NCI-H446 (cell line): ENCODE measurements at regions not wholly inside any gene's neighbourhood (a gene's known extent, or its start where the extent isn't known, plus 50 kb on each side); places are given as distances from the start of the nearest gene placed in this dataset.
"Not testable (repeated sequence)": the region's sequence is repeated elsewhere in the genome, so short reads cannot be mapped to it uniquely, and the experiment has no call there.

Experiments used
- DNase-seq, 2 experiments: peaks; one replicate each; lab custom pipeline; 2025; lab: John Stamatoyannopoulos, UW

DNA sequence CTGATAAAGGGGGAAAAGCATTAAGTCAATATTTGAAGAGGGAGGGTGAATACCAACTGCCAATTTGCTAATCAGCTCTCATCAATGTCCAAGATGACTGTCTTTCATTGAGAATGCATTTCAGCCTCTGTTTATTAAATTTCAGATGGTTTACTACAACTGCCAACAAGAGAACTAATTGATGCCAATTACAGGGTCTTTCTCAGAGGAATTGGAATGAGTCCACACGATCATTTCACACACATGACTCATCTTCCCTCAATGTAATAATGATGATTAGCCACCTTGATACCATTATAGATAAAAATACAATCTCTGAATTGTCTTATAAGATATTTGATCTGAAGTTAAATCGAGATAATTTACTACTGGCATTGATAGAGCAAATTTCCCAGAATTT lies 1274.4 kb downstream of the ROBO2 start:
- DNase-seq: peak; percentile 15 to 55

DNA sequence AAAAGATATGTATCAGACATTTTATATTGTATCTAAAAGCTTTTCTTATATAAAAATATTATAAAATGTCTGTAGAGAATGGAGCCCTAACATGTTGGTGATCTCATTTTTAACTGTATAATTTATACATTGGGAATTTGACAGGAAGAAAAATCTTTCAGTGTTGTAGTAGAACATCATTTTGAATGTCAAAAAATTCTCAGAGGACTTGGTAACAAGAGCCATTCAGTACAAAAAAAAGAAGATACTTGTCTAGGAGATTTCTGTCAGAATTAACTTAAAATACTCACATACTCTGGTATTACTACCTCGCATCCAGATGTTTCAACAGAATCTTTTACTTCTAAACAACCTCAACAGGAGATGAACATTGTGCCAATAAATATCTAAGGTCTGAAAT lies 1277.9 kb downstream of the ROBO2 start:
- no peak for DNase-seq

DNA sequence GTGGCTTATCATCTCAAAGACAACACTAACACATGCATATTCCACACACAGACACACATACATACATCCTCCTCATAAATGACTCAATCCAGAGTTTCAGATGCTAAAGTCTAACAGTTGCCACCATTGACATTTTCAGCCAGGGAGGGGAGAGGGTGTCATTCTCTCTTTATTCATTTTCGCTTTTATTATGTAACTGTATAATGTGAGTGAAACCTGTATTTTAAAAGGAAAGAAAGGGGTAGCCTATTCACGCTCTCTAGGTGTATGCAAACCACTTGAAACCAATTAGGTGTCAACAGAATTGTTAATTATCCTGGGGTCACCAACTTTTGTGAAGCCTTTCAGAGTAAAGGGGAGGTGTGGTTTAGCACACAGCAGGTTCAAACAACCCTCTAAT lies 1282.9 kb downstream of the ROBO2 start:
- DNase-seq: no peak

DNA sequence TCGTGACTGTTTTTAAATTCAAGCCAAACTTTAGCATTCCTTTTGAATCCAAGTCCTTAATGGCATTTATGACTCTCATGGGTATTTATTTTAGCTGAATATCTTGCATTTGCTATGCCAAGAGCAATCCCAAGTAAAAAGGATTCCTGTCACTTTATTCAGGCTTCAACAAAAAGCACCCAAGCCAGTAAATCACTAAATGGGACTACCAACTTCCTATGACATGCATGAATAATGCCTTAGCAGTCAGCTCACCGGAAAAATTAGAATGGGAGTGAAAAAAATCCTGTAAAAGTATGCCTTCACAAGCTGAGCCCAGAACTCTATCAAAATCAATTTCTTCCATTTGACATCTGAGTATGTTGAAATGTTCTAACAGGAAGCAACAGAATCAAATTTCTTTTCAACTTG lies 1297.9 kb downstream of the ROBO2 start:
- DNase-seq: peak in 1 of 2 experiments; percentile 6

DNA sequence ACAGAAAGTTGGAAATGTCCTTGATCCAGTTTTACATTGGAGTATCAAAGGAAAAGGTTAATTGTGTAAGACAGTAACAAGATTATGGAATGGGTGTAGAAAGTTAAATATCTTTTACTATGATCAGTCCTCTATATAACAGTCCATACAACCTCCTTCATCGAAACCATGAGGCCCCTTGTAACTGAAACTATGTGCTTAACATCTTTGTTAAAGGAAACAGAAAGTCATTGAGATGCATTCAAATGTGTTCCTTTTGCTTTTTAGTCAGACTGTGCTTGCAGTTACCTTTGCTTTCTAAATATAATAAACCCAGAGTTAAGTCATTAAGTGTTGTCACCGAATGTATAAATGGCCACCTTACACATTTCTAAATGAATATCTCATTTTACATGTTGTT lies 1298.5 kb downstream of the ROBO2 start:
- DNase-seq: no peak

DNA sequence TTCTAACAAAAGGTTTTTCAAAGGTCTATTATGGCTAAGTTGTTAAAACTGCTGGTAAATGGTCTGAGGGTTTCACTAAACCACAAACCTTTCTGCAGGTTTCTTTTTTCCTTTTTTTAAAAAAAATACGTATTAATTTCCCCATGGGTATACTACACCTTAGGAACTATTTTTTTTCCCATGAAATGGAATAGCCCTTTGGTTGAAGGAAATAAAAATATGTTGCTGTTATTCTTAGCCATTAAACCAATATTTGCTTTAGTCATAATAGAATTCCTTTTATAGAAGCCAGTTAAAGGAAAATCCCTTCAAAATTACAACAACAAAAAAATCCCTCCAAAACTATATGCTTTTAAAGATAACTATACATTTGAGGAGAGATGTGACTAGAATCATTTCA lies 1303.3 kb downstream of the ROBO2 start:
- no peak for DNase-seq

DNA sequence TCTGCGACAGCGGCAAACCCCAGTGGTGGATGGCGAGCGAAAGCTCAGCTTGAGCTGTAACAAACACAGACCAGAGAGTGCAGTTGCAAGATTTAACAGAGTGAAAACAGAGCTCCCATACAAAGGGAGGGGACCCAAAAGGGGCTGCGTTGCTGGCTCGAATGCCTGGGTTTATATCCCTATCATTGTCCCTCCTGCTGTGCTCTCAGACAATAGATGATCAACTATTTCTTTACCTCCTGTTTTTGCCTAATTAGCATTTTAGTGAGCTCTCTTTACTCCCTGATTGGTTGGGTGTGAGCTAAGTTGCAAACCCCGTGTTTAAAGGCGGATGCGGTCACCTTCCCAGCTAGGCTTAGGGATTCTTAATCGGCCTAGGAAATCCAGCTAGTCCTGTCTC lies 1304.4 kb downstream of the ROBO2 start:
- DNase-seq: not testable (repeated sequence)

DNA sequence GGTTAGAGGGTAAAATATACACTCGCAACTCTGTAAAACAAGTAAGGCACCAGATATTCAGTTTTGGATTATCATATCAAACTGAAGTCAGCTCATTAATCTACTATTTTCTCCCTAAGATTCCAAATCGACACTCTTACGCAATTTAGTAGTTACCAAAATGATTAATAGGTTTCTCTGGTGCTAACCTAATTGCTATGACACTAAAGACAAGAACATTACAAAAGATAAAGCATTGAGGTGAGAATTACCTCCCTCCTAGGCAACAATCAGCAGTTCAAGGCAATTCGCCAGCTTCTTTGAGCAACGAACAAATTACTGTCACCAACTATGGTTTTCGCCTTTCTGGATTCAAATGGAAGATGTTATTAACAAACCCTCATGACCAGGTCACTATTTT lies 1305.0 kb downstream of the ROBO2 start:
- DNase-seq: no peak

DNA sequence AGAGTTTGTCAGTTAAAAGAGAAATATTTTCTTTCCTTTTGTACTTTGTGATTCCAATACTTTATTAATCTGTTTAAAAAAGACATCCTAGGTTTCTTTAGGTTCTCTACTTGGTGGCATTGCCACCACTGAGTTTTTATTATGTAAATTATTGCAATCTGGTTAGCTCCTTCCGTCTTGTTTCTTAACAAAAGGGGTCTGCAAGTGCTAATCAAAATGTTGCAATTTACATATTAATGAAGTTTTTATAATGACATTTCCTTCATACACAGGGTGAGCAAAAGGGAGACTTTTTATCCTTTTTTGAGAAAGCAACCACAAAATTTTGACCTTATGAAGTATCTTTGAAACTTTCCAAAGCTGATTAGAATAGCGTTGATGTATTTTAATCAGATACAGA lies 1307.3 kb downstream of the ROBO2 start:
- no peak for DNase-seq

DNA sequence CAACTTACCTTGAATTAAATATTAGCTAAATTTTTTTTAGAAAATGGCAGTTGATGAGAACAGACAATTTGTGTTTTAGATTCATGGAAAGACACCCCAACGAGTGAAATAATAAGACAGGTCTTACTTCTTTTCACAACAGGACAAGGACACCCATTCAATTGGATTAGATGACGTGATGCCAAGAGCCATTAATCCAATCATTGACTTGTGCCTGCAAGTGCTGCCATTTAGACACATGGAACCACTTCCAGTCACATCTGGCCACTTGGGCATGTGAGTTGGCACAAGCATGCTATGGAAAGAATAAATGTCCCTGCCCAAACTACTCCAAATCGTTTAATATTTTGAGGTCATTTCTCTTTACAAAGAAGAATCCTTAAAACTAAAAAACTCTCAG lies 1308.8 kb downstream of the ROBO2 start:
- peak in 1 of 2 experiments; percentile 50 for DNase-seq

DNA sequence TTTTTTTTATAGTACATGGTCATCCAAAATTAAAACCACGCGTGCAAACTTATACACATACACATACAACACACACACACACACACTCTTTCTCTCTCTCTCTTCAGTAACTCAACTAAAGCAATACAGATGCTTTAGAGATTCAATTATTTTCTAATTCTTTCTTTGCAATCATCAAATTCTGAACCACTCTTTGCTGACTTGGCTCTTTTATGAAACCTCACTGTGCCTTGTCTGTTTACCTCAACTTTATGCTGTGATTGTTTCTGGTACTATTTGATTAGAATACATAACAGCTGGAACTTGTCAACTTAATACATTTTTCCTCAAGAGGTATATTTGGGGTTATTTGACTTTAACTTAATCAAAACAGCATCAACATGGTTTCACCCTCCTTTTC lies 1309.7 kb downstream of the ROBO2 start:
- no peak for DNase-seq

DNA sequence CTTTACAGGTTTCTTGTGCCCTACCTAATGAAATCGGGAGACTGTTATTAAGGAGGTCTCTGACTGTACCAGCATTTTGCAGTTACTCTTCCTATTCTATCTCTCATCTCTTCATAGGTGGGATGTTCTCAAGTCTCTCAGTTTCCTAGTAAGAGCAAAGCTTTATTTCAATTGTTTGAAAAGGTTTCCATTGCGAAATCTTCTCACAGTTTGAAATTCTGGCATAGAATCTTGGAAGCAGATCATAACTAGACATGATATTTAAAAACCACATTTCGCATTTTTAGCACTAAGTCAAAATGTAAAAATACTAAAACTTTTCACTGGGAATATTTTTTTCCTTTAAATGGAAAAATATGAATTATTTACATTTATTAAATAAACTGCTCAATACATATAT lies 1311.4 kb downstream of the ROBO2 start:
- no peak for DNase-seq

DNA sequence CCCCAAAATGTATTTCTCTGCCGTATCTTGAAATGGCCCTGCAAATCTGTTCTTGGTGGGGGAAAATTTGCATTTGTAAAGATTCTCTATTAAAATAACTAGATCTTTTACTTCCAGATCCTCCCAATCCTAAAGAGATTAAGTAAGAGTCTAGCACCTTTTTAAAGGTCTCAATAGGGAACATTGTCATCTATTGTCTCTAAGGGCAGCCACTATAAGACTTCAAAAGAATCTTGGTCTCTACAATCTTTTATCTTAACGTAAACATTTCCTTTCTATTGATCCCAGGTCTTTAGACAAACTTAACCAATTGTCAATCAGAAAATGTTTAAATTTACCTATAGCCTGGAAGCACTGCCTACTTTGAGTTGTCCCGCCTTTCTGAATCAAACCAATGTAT lies 1313.3 kb downstream of the ROBO2 start:
- no peak for DNase-seq

DNA sequence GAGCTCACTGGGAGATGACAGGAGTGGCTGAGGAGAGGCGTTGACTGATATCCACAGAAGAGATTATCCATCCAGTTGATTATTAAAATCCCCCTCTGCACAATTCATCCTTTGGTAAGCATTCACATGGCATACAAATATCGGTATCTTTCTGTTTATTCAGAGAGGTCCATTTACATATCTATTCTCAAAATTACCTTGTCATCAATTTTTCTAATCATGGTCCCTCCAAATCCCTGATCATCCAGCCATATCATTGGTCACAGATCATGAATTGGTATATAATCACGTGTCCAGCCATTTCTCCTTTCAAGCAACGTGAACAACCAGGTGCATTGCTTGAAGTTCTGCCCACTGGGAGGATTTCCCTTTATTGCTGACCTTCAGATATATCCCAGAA lies 1321.0 kb downstream of the ROBO2 start:
- DNase-seq: no peak

DNA sequence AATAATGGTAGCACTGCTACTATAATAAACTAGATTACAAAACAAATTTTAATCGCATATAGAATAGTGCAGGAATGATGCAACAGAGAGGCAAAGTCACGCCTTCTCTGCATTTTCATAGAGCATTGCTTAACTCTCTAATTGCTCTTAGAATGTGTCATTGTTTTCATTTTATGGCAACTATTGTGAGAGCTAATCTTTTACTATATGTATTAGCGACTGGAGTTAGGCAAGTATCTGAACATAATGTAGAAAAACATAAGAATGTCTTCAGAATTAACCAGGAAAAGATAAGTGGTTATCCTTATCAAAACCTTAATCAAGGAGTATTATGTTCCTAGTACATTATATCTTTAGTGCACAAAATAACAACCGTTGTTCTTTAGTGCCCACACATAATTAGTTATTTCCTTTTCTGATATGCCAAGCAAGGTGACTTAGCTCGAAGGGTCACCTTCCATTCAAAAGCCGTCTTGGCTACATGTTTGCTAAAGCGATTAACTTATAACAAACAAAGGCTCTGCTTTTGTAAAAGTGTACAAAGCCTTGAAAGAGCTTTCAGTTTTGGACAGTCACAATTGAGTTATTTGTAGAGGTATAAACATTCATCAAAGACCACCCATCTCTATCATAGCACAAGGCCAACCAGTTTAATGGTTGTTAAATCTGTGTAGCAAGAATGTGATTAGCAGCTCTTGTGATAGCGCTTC lies 1328.9 kb downstream of the ROBO2 start:
- DNase-seq: no peak

DNA sequence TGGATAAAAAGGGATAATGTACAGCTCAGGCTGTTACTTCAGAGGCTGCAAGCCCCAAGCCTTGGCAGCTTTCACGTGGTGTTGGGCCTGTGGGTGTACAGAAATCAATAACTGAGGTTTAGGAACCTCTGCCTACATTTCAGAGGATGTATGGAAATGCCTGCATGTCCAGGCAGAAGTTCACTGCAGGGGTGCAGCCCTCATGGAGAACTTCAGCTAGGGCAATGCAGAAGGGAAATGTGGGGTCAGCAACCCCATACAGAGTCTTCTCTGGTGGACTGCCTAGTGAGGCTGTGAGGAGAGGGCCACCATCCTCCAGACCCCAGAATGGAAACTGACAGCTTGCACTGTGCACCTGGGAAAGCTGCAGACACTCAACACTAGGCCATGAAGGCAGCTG lies 1350.3 kb downstream of the ROBO2 start:
- no peak for DNase-seq

DNA sequence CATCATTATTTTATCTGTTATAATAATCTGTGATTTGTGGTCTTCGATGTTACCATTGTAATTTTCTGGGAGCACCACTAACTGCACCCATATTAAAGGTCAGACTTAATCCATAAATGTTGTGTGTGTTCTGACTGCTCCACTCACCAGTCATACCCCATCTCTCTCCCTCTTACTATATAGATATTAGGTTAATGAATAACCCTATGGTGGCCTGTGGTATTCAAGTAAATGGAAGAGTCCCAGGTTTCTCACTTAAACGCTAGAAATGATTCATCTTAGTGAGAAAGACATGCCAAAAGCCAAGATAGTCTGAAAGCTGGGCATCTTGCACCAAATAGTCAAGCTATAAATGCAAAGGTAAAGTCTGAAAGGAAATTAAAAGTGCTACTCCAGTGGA lies 1358.5 kb downstream of the ROBO2 start:
- no peak for DNase-seq

DNA sequence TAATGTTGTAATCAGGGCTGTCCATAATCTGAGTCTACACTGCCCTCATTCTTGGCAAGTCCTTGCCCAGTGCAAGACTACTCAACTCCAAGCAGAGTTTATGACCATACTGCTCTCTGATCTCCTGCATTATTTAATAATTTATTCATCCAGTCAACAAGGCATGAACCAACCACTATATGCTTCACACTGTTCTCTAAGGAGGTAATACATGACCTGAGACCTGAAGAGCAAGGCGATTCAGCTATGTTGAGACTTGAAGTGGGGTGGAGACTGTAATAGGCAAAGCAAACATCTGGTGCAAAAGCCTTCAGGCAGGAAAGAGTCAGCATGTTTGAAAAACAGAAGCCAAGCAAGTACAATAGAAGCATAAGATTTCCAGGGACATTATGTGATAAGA lies 1362.8 kb downstream of the ROBO2 start:
- no peak for DNase-seq

DNA sequence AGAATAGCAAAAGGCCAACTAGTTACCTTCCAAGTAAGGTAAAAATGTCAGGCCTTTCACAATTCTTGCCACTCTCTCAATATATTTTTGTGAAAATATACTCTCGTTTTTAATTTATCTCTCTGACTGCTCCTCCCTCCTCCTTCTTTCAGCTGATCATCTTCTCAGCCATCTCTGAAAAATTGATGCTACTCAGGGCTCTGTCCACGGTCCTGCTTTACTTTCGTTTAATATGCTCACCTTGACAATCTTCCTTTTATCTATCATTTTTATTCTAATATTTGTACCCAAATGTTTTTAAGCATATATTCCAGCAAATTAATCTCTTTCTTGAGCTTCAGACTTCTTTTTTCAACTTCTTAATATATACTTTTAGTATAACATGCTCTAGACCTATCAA lies 1362.1 kb downstream of the ROBO1 start:
- no peak for DNase-seq

DNA sequence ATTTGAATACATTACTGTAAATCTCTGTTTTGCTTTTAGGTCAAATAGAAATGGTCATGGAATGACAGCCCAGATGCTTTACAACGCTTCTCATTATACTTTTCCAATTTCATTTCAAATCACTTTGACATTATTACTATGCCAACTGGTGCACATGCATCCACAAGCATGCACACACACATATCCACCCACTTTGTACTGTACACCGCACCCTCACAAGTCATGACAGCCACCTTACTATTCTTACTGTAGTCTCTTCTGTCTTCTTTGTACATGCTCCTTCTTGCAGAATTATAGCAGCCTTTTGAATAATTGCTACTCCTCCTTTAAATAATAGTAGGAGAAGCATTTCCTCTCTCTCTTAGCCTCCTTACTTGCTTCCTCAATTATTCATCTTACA lies 1361.4 kb downstream of the ROBO1 start:
- DNase-seq: no peak

DNA sequence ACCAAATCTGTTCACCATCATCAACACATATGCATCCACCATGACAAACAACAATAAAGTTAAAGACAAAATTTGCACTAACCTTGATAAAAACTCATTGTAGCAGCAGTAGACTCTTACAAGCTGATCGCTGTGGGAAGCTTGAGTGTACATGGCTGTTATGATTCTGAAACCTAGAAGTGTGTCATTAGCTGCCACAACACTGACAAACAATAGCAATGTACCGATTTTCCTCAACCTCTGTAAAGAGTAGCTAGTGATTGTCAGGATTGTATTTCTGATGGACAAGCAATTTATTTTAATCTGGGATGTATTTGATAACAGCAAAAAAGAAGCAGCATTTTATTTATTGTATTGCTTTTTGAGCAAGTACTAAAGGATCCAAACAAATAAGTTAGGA lies 1357.7 kb downstream of the ROBO1 start:
- no peak for DNase-seq

DNA sequence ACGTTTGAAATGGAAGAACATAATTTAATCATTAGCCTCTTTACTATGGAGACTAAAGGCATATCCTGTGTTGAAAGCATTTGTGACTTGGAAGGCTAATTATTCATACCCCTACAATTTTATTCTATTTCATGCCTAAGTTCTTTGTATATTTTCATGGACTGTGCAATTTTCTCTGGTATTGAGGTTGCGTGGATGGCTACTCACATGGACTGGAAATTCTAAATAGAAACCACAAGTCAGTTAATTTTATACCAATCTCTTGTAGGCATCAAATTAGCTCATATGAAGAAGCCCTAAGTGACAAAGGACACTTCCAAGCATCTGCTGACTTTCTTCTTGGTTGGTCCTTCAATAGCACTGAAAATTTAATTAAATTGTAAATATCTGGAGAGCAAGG lies 1353.5 kb downstream of the ROBO1 start:
- DNase-seq: no peak

DNA sequence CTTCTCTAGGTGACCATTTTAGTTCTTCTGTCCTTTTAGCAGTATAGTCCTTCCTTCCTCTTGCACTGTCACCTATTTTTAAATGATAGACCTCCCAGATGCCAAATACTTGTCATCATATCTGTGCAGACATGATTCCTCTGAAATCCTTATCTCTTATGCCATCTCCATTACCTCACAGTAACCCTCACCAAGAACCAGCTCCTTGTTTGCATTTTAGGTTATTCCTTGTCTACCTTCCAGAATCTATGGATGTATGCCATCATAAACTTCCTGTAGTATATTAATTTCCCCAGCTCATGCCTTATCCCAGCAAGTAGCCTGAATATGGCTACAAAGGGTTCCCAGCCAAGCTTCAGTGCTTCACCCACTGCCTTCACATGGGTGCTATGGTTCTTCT lies 1347.2 kb downstream of the ROBO1 start:
- no peak for DNase-seq

DNA sequence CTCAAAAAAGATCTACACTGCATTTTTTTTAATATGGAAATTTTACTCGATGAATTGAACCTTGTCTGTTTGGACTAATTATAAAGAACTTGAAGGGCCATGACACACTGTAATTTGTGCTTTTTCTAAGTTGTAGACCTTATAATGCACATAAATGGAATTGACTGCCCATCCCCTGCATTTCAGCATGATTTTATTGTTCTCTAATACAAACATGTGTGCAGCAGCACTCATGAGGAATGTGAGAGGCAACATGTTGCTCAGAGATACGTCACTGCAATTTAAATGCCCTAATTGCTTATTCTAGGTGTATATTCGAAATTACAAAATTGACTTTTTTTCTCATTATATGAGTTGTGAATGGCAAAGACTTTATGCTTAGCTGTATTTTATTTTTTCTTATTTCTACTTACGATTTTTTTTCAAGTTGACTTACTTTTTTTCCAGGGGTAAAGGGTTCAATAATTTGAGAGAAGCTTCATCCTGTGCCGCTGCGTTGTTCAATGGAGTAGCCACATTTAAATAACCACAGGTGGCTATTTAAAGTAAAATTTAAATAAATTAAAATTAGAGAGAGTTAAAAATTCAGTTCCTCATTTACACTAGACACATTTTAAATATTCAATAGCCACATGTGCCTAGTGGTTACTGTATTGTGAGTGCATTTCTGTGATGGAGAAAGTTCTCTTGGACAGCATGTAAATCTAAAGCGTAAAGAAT lies 1346.4 kb downstream of the ROBO1 start:
- no peak for DNase-seq
